Activated T-helper 2 cell treated with anti-CD3 and anti-CD28 coated beads, Interferon-gamma antibody, Interleukin-2, Interleukin-4, amounts not matched to agents 10 μg/mL and 5 μg/mL and 100 μg/mL, durations not matched to agents 14 hours and 24 hours and 36 hours (primary cell): ENCODE measurements at regions not wholly inside any gene's neighbourhood (a gene's known extent, or its start where the extent isn't known, plus 50 kb on each side); places are given as distances from the start of the nearest gene placed in this dataset.

ENCODE experiments used
- DNase-seq: peaks from one replicate; pipeline ENCODE4 v3.0.0; 2021; ENCODE audit warnings: low spot score
- H3K27ac Mint-ChIP-seq: one replicate; pipeline ENCODE4 v1.8.0; 2021; ENCODE audit warnings: mixed read lengths
- H3K27me3 Mint-ChIP-seq: one replicate; pipeline ENCODE4 v1.8.0; 2021; ENCODE audit warnings: low read depth, mixed read lengths
- H3K36me3 Mint-ChIP-seq: one replicate; pipeline ENCODE4 v1.8.0; 2021; ENCODE audit warnings: low read depth, mixed read lengths
- H3K4me1 Mint-ChIP-seq: one replicate; pipeline ENCODE4 v1.8.0; 2021; ENCODE audit warnings: low read depth, mixed read lengths
- H3K4me3 Mint-ChIP-seq: one replicate; pipeline ENCODE4 v1.8.0; 2021; ENCODE audit warnings: low read depth, mild to moderate bottlenecking, moderate library complexity, mixed read lengths
- H3K9me3 Mint-ChIP-seq: one replicate; pipeline ENCODE4 v1.8.0; 2021; ENCODE audit warnings: mixed read lengths
- intact Hi-C: fragments of 100-400 bp; cut with micrococcal nuclease; formaldehyde crosslinking; loops from one replicate; pipeline ENCODE4 v1.15.1; 2023

GRCh38 chr20:23229989-23230388 lies 120.6 kb upstream of the NXT1 start:
- H3K27ac Mint-ChIP-seq, result no peak overlapping the region
- no peak for DNase-seq
- intact Hi-C loops, result no loop called here

DNA sequence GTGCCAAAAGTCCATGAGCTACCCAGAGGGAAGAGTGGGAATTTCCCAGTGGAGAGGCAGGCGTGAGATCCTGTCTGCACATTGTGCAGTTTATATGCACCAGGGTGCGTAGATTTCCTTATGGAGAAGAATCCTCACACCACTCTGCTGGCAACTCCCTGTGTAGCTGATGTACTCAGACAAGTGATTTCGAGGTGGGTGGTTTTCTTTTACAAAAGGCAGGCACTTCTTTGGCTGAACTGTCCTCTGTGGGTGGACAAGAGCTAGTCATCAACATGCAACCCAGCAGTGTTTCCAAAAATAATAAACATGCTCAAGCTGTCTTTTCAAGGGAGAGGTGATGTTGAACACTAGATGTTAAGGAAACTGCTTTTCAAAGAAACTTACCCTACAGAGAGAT lies 121.7 kb upstream of the NXT1 start:
- intact Hi-C loops, result no loop called here
- Mint-ChIP-seq H3K9me3 (peaks cover 6% of the 10 kb centered on the region), H3K4me3 (no peak overlapping the region), H3K4me1 (no peaks in the 10 kb centered on the region), H3K27ac (no peak overlapping the region), H3K36me3 (no peaks in the 10 kb centered on the region), H3K27me3 (no peaks in the 10 kb centered on the region)
- DNase-seq, result no peak

More at GRCh38 chr20:23229989-23230388, 120.6 kb upstream of the NXT1 start:
- Mint-ChIP-seq H3K4me1 (no peaks in the 10 kb centered on the region), H3K36me3 (no peaks in the 10 kb centered on the region), H3K9me3 (peaks cover 6% of the 10 kb centered on the region), H3K4me3 (no peak overlapping the region), H3K27me3 (no peaks in the 10 kb centered on the region)

- H3K36me3 Mint-ChIP-seq, result no peaks in the 10 kb centered on the region
Observed at GRCh38 chr20:23227976-23228375, 122.6 kb upstream of the NXT1 start.

DNA sequence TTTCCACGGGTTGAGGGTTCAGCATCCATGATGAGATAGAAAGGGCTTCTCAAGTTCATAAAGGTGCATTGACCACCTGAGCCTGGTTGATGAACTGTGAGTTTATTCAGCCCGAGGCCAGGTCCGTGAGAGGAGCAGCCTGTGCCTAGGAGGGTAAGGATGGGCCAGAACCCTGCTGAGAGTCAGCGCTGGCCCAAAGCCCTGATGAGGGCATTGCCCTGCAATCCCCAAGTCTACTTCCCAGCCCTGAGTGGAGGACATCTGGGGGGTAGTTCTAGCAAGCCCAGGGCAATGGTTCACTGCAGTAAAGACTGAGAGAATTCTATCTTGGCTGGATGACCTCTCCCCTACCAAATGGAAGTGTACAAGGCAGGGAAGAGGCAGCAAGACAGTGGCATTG lies 123.3 kb upstream of the NXT1 start:
- intact Hi-C loops, result no loop called here
- DNase-seq, result no peak
- H3K9me3 Mint-ChIP-seq, result peaks cover 8% of the 10 kb centered on the region
- H3K4me3 Mint-ChIP-seq, result no peak overlapping the region
- no peak overlapping the region for H3K27ac Mint-ChIP-seq
- H3K36me3 Mint-ChIP-seq, result no peaks in the 10 kb centered on the region
- no peaks in the 10 kb centered on the region for H3K4me1 Mint-ChIP-seq
- no peaks in the 10 kb centered on the region for H3K27me3 Mint-ChIP-seq

More at GRCh38 chr20:23227976-23228375, 122.6 kb upstream of the NXT1 start:
- H3K27ac Mint-ChIP-seq, result no peak overlapping the region
- intact Hi-C loops, result no loop called here
- peaks cover 6% of the 10 kb centered on the region for H3K9me3 Mint-ChIP-seq
- no peaks in the 10 kb centered on the region for H3K27me3 Mint-ChIP-seq
- no peaks in the 10 kb centered on the region for H3K4me1 Mint-ChIP-seq
- no peak overlapping the region for H3K4me3 Mint-ChIP-seq
- no peak for DNase-seq

DNA sequence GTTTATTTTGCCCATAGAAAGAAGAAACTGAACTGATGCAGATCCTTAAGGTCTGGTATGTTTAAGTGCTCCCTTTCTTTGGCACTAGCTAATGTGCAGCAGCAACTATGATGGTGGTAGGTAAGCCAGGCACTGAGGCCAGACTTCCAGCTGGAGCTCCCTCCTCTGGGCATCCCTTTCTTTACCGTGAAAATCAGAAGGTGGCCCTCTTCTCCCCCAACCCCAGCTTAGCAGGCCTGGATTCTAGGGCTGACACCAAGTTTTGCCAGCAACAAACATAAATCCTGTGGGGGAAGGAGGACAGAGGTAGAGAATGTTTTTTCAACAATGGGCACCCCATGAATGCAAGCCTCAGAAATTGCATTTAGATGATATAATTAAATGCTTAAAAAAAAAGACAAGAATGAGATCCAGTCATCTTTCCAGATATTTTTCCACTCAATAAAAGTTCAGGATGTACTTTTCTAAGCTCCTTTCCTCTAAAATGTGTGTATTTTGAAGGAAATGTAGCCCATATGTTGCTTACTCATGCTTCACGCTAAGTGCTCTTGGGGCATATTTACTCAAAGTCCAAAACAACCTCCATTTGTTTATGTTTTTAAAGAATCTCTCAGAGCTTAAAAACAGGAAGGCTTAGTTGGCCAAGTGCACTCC lies 123.9 kb upstream of the NXT1 start:
- intact Hi-C loops, result no loop called here
- Mint-ChIP-seq H3K27me3 (no peaks in the 10 kb centered on the region), H3K36me3 (no peaks in the 10 kb centered on the region), H3K4me3 (no peak overlapping the region), H3K9me3 (peaks cover 8% of the 10 kb centered on the region), H3K27ac (no peak overlapping the region), H3K4me1 (no peaks in the 10 kb centered on the region)
- no peak for DNase-seq

DNA sequence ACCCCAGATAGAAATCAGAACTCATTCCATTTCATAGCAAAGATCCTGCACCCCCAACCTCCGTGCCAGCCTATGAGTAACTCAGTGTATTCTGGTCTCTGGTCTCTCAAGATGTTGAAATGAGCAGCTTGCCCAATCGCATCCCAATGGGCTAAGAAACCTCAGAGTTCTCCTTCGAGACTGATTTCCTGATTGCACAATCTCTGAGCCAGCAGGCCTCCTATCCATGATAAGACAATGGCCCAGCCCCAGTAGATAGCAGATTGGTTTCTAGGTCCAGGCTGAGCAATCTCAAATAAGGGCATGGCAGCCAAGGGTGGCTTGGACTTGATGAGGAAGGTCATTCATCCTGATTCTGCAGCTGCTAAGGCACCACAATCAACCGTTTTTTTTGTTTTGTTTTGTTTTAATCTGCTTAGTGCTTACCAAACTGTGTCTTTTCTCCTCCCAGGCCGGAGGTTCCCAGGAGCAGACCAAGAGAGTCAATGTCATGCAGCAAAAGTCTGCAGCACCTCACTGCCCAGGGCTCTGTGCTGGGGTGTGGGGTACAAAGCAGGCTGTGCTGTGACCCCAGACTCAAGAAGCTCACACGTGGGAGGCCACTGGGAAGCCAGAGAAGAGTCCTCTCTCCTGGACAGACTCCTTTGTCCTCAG lies 125.1 kb upstream of the NXT1 start:
- intact Hi-C loops, result no loop called here
- Mint-ChIP-seq H3K27ac (no peak overlapping the region), H3K27me3 (no peaks in the 10 kb centered on the region), H3K4me3 (no peak overlapping the region), H3K36me3 (no peaks in the 10 kb centered on the region), H3K4me1 (no peaks in the 10 kb centered on the region), H3K9me3 (peaks cover 10% of the 10 kb centered on the region)
- no peak for DNase-seq

DNA sequence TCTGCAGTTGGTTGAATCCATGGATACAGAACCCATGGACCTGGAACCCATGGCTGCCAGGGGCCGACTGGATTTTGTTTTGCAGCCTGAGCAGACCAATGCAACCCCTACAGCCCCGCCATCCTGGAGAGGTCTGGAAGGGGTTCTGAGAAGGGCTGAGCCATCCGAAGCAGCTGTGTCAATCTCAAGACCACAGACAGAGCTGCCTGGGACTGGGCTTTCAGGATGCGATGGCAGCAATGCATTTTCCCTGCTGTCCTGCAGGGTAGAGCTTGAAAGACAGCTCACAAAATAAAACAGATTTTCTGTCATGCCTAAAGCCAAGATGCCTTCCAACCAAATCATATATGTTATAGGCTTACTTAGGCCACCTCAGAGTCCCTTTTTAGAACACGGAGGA lies 125.8 kb upstream of the NXT1 start:
- no peak overlapping the region for H3K4me3 Mint-ChIP-seq
- H3K27ac Mint-ChIP-seq, result no peak overlapping the region
- no peaks in the 10 kb centered on the region for H3K27me3 Mint-ChIP-seq
- H3K4me1 Mint-ChIP-seq, result no peaks in the 10 kb centered on the region
- no peak for DNase-seq
- no peaks in the 10 kb centered on the region for H3K36me3 Mint-ChIP-seq
- intact Hi-C loops, result no loop called here
- peaks cover 10% of the 10 kb centered on the region for H3K9me3 Mint-ChIP-seq

DNA sequence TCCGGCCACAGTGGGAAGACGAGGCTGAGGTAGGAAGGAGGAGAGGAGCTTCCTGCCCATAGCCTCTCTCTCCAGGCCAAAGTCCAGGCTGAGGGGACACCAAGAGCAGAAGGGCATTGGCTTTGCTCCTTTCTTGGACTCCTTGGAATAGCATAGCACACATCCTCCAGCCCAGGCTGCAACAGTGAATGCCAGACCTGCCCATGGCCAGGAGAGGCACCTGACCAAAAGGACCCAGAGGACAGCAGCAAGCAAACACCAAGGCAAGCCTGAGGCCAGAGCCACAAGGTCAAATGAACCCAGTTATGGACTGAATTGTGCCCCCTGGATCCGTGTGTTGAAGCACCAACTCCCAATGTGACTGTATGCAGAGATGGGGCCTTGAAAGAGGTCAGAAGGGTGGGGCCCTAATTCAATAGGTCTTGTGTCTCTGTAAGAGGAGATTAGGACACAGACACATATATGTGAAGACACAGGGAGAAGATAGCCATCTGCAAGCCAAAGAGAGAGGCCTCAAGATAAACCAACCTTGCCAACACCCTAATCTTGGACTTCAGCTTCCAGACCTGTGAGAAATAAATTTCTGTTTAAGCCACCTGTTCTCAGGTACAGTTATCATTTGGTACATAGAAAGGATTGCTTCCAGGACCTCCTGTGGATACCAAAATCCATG lies 126.5 kb upstream of the NXT1 start:
- no peak for DNase-seq
- no peaks in the 10 kb centered on the region for H3K36me3 Mint-ChIP-seq
- intact Hi-C loops, result no loop called here
- no peaks in the 10 kb centered on the region for H3K27me3 Mint-ChIP-seq
- no peak overlapping the region for H3K27ac Mint-ChIP-seq
- H3K9me3 Mint-ChIP-seq, result peaks cover 10% of the 10 kb centered on the region
- no peak overlapping the region for H3K4me3 Mint-ChIP-seq
- H3K4me1 Mint-ChIP-seq, result no peaks in the 10 kb centered on the region

- intact Hi-C loops, result no loop called here
- no peaks in the 10 kb centered on the region for H3K27me3 Mint-ChIP-seq
- H3K36me3 Mint-ChIP-seq, result no peaks in the 10 kb centered on the region
- no peak for DNase-seq
- H3K9me3 Mint-ChIP-seq, result peaks cover 10% of the 10 kb centered on the region
- no peak overlapping the region for H3K27ac Mint-ChIP-seq
- no peak overlapping the region for H3K4me3 Mint-ChIP-seq
- no peaks in the 10 kb centered on the region for H3K4me1 Mint-ChIP-seq
Observed at GRCh38 chr20:23222531-23223200, 127.9 kb upstream of the NXT1 start.

DNA sequence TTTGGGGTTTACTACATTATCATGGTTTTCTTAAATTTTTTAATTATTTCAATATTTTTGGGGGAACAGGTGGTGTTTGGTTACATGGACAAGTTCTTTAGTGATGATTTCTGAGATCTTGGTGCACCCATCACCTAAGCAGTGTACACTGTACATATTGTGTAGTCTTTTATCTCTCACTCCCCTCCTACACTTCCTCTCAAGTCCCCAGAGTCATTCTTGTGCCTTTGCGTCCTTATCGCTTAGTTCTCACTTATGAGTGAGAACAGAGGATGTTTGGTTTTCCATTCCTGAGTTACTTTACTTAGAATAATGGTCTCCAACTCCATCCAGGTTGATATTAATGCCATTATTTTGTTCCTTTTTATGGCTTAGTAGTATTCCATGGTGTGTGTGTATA lies 130.9 kb upstream of the CD93 start:
- H3K27me3 Mint-ChIP-seq, result peaks cover under 1% of the 10 kb centered on the region
- H3K9me3 Mint-ChIP-seq, result peaks cover 7% of the 10 kb centered on the region
- H3K4me3 Mint-ChIP-seq, result no peak overlapping the region
- no peaks in the 10 kb centered on the region for H3K36me3 Mint-ChIP-seq
- no peaks in the 10 kb centered on the region for H3K4me1 Mint-ChIP-seq
- intact Hi-C loops, result no loop called here
- no peak for DNase-seq
- H3K27ac Mint-ChIP-seq, result no peak overlapping the region

GRCh38 chr20:23215344-23215995 lies 129.3 kb upstream of the CD93 start:
- Mint-ChIP-seq H3K36me3 (no peaks in the 10 kb centered on the region), H3K27me3 (peaks cover 3% of the 10 kb centered on the region), H3K9me3 (no peaks in the 10 kb centered on the region), H3K4me3 (no peak overlapping the region), H3K4me1 (no peaks in the 10 kb centered on the region), H3K27ac (no peak overlapping the region)
- no peak for DNase-seq
- intact Hi-C loops, result no loop called here

DNA sequence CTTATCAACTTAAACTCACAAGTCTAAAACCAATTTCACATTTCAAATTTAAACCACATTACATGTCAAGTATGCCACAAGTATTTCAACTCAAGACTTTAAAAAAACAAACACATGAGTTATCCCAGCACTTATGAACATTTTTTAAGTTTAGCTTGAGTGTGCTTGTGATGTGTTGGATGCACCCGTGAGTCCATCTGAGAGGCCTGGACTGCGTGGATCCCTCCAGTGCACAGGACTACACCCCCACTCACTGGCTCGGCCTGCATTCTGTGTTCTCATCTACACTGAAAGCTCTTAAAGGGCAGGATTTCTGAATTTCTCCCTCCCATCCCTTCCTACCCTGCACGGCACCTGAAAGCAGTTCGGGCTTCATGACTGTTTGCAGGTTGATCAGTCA lies 128.8 kb upstream of the CD93 start:
- DNase-seq, result no peak
- H3K9me3 Mint-ChIP-seq, result no peaks in the 10 kb centered on the region
- no peaks in the 10 kb centered on the region for H3K36me3 Mint-ChIP-seq
- intact Hi-C loops, result no loop called here
- H3K4me3 Mint-ChIP-seq, result no peak overlapping the region
- no peaks in the 10 kb centered on the region for H3K4me1 Mint-ChIP-seq
- H3K27ac Mint-ChIP-seq, result no peak overlapping the region
- peaks cover 3% of the 10 kb centered on the region for H3K27me3 Mint-ChIP-seq
